GM12878 (cell line): ENCODE measurements at regions not wholly inside any gene's neighbourhood (a gene's known extent, or its start where the extent isn't known, plus 50 kb on each side); places are given as distances from the start of the nearest gene placed in this dataset.

ENCODE experiments used
- ATAC-seq: fragments of 200-7000 bp; cut with Tn5 transposase; 3 replicates; pipeline ENCODE4 v1.9.1; 2020; ENCODE audit warnings: mild to moderate bottlenecking, moderate library complexity
- BruUV-seq: library from RNA; stranded (reverse); fragments of 400-500 nt; replicated peaks from 2 replicates; lab custom pipeline; 2021; lab: Mats Ljungman, UMichigan
- CTCF ChIA-PET: fragments of 300-600 bp; sonication (Branson Sonifier 250); formaldehyde crosslinking; extraction: SDS; loops from one replicate; lab custom pipeline; 2021; ENCODE audit warnings: inconsistent platforms; lab: Yijun Ruan, JAX
- POLR2A ChIA-PET: fragments of 350-600 bp; formaldehyde crosslinking; extraction: SDS; loops from one replicate; lab custom pipeline; 2021; ENCODE audit warnings: inconsistent platforms; lab: Charles Lee
- RAD21 ChIA-PET: fragments of 300-600 bp; sonication (Branson Sonifier 250); formaldehyde crosslinking; loops from one replicate; lab custom pipeline; 2023; ENCODE audit warnings: antibody characterized with exemption; ENCODE audit not compliant: unreplicated experiment; lab: Charles Lee
- SMC1A ChIA-PET: fragments of 300-600 bp; sonication (Branson Sonifier 250); formaldehyde crosslinking; loops from one replicate; lab custom pipeline; 2023; ENCODE audit not compliant: unreplicated experiment, uncharacterized antibody; lab: Charles Lee
- DNase-seq: peaks from one replicate; pipeline ENCODE4 v3.0.0-alpha.2; 2011; ENCODE audit warnings: low read depth, low spot score
- FAIRE-seq: peaks from 3 replicates; lab custom pipeline; 2011; peaks lifted over from hg19 to GRCh38; lab: Jason Lieb, UNC
- H2AFZ ChIP-seq: 2 replicates; pipeline ENCODE4 v1.6.0; 2011; ENCODE audit warnings: low read depth, low read length, control low read depth; ENCODE audit not compliant: control insufficient read depth
- H3K27ac ChIP-seq: 2 replicates; pipeline ENCODE4 v1.5.1; 2011; ENCODE audit warnings: control low read depth; ENCODE audit not compliant: control insufficient read depth, insufficient read depth
- H3K27me3 ChIP-seq, 2 experiments: replicated peaks in 1 of 2; 2 replicates each; pipeline versions ENCODE4 v1.6.0 to v1.6.1; 2011; ENCODE audit warnings: low read length in 1 of 2; ENCODE audit not compliant: control insufficient read depth in 2 of 2, insufficient read depth in 2 of 2
- H3K36me3 ChIP-seq, 2 experiments: 2 replicates each; pipeline ENCODE4 v1.5.1; 2011; ENCODE audit warnings: low read length in 1 of 2; ENCODE audit not compliant: control insufficient read depth in 2 of 2, insufficient read depth in 2 of 2
- H3K4me1 ChIP-seq: 2 replicates; pipeline ENCODE4 v1.6.1; 2011; ENCODE audit warnings: mild to moderate bottlenecking, low read length, moderate library complexity, mixed read lengths; ENCODE audit not compliant: control insufficient read depth, insufficient read depth
- H3K4me2 ChIP-seq: 2 replicates; pipeline ENCODE4 v1.6.0; 2011; ENCODE audit warnings: control low read depth; ENCODE audit not compliant: control insufficient read depth, insufficient read depth
- H3K4me3 ChIP-seq: fragments of 200-600 bp; sonication (generic); 2 replicates; pipeline ENCODE4 v1.5.1; 2016
- H3K79me2 ChIP-seq: 2 replicates; pipeline ENCODE4 v1.6.0; 2011; ENCODE audit warnings: low read length; ENCODE audit not compliant: control insufficient read depth, insufficient read depth
- H3K9ac ChIP-seq: 2 replicates; pipeline ENCODE4 v1.8.0; 2011; ENCODE audit warnings: low read length, control low read depth, mixed read lengths; ENCODE audit not compliant: control insufficient read depth, insufficient read depth
- H3K9me3 ChIP-seq: replicated peaks from 3 replicates; pipeline ENCODE4 v1.5.1; 2011; ENCODE audit warnings: mild to moderate bottlenecking, low read length; ENCODE audit not compliant: control insufficient read depth, insufficient read depth
- H4K20me1 ChIP-seq: 2 replicates; pipeline ENCODE4 v1.6.0; 2011; ENCODE audit not compliant: control insufficient read depth, insufficient read depth
- BRCA1 ChIP-seq: IDR thresholded peaks from 2 replicates; pipeline ENCODE4 v1.6.1; 2011; ENCODE audit warnings: low read depth, low read length, improper control_type of control experiment
- HDGF ChIP-seq: fragments of 450-650 bp; IDR thresholded peaks from 2 replicates; pipeline ENCODE4 v1.6.1; 2016; ENCODE audit warnings: antibody characterized with exemption
- MEF2A ChIP-seq: IDR thresholded peaks from 2 replicates; pipeline ENCODE4 v1.6.1; 2011; ENCODE audit warnings: low read depth, mild to moderate bottlenecking, low read length, moderate library complexity; ENCODE audit not compliant: insufficient read depth
- POU2F2 ChIP-seq: IDR thresholded peaks from 3 replicates; pipeline ENCODE4 v1.6.1; 2011; ENCODE audit warnings: low read depth, mild to moderate bottlenecking, low read length, borderline replicate concordance
- RAD21 ChIP-seq: IDR thresholded peaks from 2 replicates; pipeline ENCODE4 v1.6.1; 2011; ENCODE audit warnings: mild to moderate bottlenecking, low read depth, low read length, moderate library complexity; ENCODE audit not compliant: insufficient read depth
- RFX5 ChIP-seq: IDR thresholded peaks from 2 replicates; pipeline ENCODE4 v1.6.1; 2011; ENCODE audit warnings: low read depth, low read length, improper control_type of control experiment
- SIX5 ChIP-seq: IDR thresholded peaks from 2 replicates; pipeline ENCODE4 v1.6.1; 2011; ENCODE audit warnings: mild to moderate bottlenecking, low read depth, low read length, moderate library complexity; ENCODE audit not compliant: severe bottlenecking
- SMAD5 ChIP-seq: IDR thresholded peaks from 2 replicates; pipeline ENCODE4 v1.6.1; 2016; ENCODE audit warnings: antibody characterized with exemption, low read depth
- SMARCA5 ChIP-seq: fragments of 450-650 bp; IDR thresholded peaks from 2 replicates; pipeline ENCODE4 v1.6.1; 2017; ENCODE audit warnings: mild to moderate bottlenecking
- SREBF2 ChIP-seq: IDR thresholded peaks from 2 replicates; pipeline ENCODE4 v1.6.1; 2012; ENCODE audit warnings: mild to moderate bottlenecking, low read length
- YY1 ChIP-seq: IDR thresholded peaks from 2 replicates; pipeline ENCODE4 v1.6.1; 2011; ENCODE audit warnings: low read depth, mild to moderate bottlenecking, low read length
- ZNF207 ChIP-seq: fragments of 450-650 bp; IDR thresholded peaks from 2 replicates; pipeline ENCODE4 v1.6.1; 2014; ENCODE audit warnings: antibody characterized with exemption, mild to moderate bottlenecking, borderline replicate concordance
- WGBS: methylation state at CpG from one replicate; pipeline ENCODE4 v1.1.6; 2016; ENCODE audit warnings: low lambda C conversion rate; ENCODE audit not compliant: insufficient replicate concordance, insufficient coverage; ENCODE audit errors: missing lambda C conversion rate; 5-methylcytosine and 5-hydroxymethylcytosine counted together
- in situ Hi-C: fragments of 300-500 bp; cut with MboI; formaldehyde crosslinking; loops from 9 replicates; pipeline ENCODE4 v1.14.3; 2018; ENCODE audit warnings: mixed read lengths
- intact Hi-C: fragments of 100-400 bp; cut with micrococcal nuclease; formaldehyde crosslinking; loops from one replicate; pipeline ENCODE4 v1.14.2; 2022; ENCODE audit not compliant: unreplicated experiment
- TF ChIP-seq, protein P1 (sequence below): IDR thresholded peaks from 2 replicates; pipeline ENCODE4 v1.6.1; 2012; ENCODE audit warnings: improper control_type of control experiment, low read depth, low read length; ENCODE audit not compliant: insufficient replicate concordance
- TF ChIP-seq, protein P2 (sequence below): IDR thresholded peaks from 2 replicates; pipeline ENCODE4 v1.6.1; 2012; ENCODE audit warnings: low read depth, low read length, improper control_type of control experiment
- TF ChIP-seq, protein P3 (sequence below): fragments of 150-350 bp; IDR thresholded peaks from 2 replicates; pipeline ENCODE4 v1.6.1; 2016; ENCODE audit warnings: low read depth, low read length

DNA sequence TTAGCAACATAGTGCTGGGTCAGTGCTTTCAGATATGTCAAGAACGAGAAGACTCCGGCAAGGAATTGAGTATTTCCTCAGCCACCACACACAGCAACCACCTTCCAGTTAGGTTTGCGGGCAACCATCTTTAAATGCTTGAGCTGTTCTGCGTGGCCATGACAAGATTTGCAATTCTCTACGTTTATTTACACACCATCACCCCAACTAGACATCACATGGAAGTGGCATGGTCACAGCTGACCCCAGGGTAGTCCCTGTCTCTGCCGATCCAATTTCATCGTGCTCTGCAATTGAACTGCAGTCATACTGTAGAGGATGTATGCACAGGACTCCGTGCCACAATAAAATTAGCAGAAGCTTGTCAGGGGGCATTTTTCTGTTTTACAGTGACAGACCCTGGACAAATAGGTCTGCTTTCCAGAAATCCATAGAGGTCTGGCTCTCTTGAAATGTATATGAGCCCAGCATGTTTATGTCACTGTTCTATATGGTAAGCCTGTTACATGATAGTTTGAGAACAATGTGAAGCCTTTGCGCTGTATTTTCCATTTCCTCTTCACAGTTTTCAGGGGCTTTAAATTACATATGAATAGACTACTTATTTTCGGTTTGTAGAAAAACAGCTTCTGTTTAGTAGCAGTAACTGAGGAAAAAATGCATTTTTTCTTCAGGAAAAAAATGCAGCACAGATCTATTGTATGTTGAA, 605.2 kb downstream of the NR4A2 start:
- Histone ChIP-seq H3K4me2 (no peak overlapping the region), H3K27me3 (no peaks in the 10 kb centered on the region), H3K79me2 (no peaks in the 10 kb centered on the region), H3K4me1 (no peaks in the 10 kb centered on the region), H3K27ac (no peak overlapping the region), H3K9me3 (no peaks in the 10 kb centered on the region), H4K20me1 (no peaks in the 10 kb centered on the region), H3K4me3 (no peak overlapping the region), H2AFZ (no peak overlapping the region), H3K9ac (no peak overlapping the region), H3K36me3 (no peaks in the 10 kb centered on the region)
- WGBS: 18% methylated on average over 10 of the region's 10 CpGs
- no peak for DNase-seq
- intact Hi-C loops: no loop called here
- no TSS peak for BruUV-seq
- no peak for ATAC-seq
- ChIA-PET POLR2A (no interaction called here), CTCF (interaction anchor here (0.9 kb wide), 1 partner anchor 11 kb away, joined by 3 read pairs; no protein-coding TSS in a partner anchor), RAD21 (no interaction called here), SMC1A (no interaction called here)
- in situ Hi-C loops: no loop called here
- FAIRE-seq: no peak
- TF ChIP-seq RAD21 (no peak), SIX5 (no peak), YY1 (no peak), MEF2A (no peak), SMAD5 (no peak), SMARCA5 (no peak), SREBF2 (no peak), BRCA1 (no peak), RFX5 (no peak), ZNF207 (no peak), HDGF (no peak), POU2F2 (no peak)
- TF ChIP-seq, protein P1, sequence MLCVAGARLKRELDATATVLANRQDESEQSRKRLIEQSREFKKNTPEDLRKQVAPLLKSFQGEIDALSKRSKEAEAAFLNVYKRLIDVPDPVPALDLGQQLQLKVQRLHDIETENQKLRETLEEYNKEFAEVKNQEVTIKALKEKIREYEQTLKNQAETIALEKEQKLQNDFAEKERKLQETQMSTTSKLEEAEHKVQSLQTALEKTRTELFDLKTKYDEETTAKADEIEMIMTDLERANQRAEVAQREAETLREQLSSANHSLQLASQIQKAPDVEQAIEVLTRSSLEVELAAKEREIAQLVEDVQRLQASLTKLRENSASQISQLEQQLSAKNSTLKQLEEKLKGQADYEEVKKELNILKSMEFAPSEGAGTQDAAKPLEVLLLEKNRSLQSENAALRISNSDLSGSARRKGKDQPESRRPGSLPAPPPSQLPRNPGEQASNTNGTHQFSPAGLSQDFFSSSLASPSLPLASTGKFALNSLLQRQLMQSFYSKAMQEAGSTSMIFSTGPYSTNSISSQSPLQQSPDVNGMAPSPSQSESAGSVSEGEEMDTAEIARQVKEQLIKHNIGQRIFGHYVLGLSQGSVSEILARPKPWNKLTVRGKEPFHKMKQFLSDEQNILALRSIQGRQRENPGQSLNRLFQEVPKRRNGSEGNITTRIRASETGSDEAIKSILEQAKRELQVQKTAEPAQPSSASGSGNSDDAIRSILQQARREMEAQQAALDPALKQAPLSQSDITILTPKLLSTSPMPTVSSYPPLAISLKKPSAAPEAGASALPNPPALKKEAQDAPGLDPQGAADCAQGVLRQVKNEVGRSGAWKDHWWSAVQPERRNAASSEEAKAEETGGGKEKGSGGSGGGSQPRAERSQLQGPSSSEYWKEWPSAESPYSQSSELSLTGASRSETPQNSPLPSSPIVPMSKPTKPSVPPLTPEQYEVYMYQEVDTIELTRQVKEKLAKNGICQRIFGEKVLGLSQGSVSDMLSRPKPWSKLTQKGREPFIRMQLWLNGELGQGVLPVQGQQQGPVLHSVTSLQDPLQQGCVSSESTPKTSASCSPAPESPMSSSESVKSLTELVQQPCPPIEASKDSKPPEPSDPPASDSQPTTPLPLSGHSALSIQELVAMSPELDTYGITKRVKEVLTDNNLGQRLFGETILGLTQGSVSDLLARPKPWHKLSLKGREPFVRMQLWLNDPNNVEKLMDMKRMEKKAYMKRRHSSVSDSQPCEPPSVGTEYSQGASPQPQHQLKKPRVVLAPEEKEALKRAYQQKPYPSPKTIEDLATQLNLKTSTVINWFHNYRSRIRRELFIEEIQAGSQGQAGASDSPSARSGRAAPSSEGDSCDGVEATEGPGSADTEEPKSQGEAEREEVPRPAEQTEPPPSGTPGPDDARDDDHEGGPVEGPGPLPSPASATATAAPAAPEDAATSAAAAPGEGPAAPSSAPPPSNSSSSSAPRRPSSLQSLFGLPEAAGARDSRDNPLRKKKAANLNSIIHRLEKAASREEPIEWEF: no peak
- TF ChIP-seq, protein P2, sequence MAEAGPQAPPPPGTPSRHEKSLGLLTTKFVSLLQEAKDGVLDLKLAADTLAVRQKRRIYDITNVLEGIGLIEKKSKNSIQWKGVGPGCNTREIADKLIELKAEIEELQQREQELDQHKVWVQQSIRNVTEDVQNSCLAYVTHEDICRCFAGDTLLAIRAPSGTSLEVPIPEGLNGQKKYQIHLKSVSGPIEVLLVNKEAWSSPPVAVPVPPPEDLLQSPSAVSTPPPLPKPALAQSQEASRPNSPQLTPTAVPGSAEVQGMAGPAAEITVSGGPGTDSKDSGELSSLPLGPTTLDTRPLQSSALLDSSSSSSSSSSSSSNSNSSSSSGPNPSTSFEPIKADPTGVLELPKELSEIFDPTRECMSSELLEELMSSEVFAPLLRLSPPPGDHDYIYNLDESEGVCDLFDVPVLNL: no peak
- TF ChIP-seq, protein P3, sequence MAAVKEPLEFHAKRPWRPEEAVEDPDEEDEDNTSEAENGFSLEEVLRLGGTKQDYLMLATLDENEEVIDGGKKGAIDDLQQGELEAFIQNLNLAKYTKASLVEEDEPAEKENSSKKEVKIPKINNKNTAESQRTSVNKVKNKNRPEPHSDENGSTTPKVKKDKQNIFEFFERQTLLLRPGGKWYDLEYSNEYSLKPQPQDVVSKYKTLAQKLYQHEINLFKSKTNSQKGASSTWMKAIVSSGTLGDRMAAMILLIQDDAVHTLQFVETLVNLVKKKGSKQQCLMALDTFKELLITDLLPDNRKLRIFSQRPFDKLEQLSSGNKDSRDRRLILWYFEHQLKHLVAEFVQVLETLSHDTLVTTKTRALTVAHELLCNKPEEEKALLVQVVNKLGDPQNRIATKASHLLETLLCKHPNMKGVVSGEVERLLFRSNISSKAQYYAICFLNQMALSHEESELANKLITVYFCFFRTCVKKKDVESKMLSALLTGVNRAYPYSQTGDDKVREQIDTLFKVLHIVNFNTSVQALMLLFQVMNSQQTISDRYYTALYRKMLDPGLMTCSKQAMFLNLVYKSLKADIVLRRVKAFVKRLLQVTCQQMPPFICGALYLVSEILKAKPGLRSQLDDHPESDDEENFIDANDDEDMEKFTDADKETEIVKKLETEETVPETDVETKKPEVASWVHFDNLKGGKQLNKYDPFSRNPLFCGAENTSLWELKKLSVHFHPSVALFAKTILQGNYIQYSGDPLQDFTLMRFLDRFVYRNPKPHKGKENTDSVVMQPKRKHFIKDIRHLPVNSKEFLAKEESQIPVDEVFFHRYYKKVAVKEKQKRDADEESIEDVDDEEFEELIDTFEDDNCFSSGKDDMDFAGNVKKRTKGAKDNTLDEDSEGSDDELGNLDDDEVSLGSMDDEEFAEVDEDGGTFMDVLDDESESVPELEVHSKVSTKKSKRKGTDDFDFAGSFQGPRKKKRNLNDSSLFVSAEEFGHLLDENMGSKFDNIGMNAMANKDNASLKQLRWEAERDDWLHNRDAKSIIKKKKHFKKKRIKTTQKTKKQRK: no peak
